Endothelial cell of umbilical vein (primary cell): ENCODE measurements at regions not wholly inside any gene's neighbourhood (a gene's known extent, or its start where the extent isn't known, plus 50 kb on each side); places are given as distances from the start of the nearest gene placed in this dataset.

Experiments used
- BruUV-seq: library from RNA; stranded (reverse); fragments of 400-500 nt; replicated peaks from 2 replicates; lab custom pipeline; 2021; lab: Mats Ljungman, UMichigan
- CTCF ChIA-PET: fragments of 300-600, 350-600 bp; sonication (Branson Sonifier 250); formaldehyde crosslinking; loops from one replicate; lab custom pipeline; 2021; ENCODE audit warnings: antibody characterized with exemption, inconsistent platforms; lab: Charles Lee
- POLR2A ChIA-PET: fragments of 300-600, 350-600 bp; sonication (Branson Sonifier 250); formaldehyde crosslinking; loops from one replicate; lab custom pipeline; 2021; ENCODE audit warnings: antibody characterized with exemption, inconsistent platforms; lab: Charles Lee
- DNase-seq: peaks from one replicate; pipeline ENCODE4 v3.0.0-alpha.2; 2011; ENCODE audit warnings: low read depth, low spot score
- FAIRE-seq: peaks from 2 replicates; lab custom pipeline; 2011; peaks lifted over from hg19 to GRCh38; lab: Jason Lieb, UNC
- H2AFZ ChIP-seq: 2 replicates; pipeline ENCODE4 v1.6.0; 2012; ENCODE audit warnings: low read depth, low read length, control low read depth, inconsistent platforms
- H3K27ac ChIP-seq: 2 replicates; pipeline ENCODE4 v1.5.1; 2011; ENCODE audit warnings: low read depth, mild to moderate bottlenecking, control low read depth, low read length, moderate library complexity; ENCODE audit not compliant: insufficient read depth
- H3K27me3 ChIP-seq, 2 experiments: 2 replicates each; pipeline versions ENCODE4 v1.6.0 to v1.6.1; 2011; ENCODE audit warnings: low read length in 2 of 2, mixed read lengths in 1 of 2; ENCODE audit not compliant: control insufficient read depth in 2 of 2, insufficient read depth in 2 of 2
- H3K36me3 ChIP-seq, 2 experiments: 2 replicates in 1 of 2; 3 replicates in 1 of 2; pipeline ENCODE4 v1.5.1; 2011; ENCODE audit warnings: low read length in 2 of 2, mild to moderate bottlenecking in 1 of 2, moderate library complexity in 1 of 2; ENCODE audit not compliant: control insufficient read depth in 2 of 2, insufficient read depth in 2 of 2; ENCODE audit errors: extremely low read depth in 1 of 2
- H3K4me1 ChIP-seq: 3 replicates; pipeline ENCODE4 v1.5.1; 2011; ENCODE audit warnings: mild to moderate bottlenecking, low read length; ENCODE audit not compliant: control insufficient read depth, insufficient read depth; ENCODE audit errors: extremely low read depth
- H3K4me2 ChIP-seq: 2 replicates; pipeline ENCODE4 v1.6.1; 2011; ENCODE audit warnings: low read length, control low read depth, mixed read lengths; ENCODE audit not compliant: insufficient read depth
- H3K4me3 ChIP-seq, 3 experiments: fragments of 200-600 bp in 1 of 3; sonication (generic), shearing (Covaris generic) in 1 of 3; replicated peaks in 1 of 3; 2 replicates each; pipeline ENCODE4 v1.5.1; 2011 to 2016; ENCODE audit warnings: control low read depth in 3 of 3, low read length in 3 of 3, mild to moderate bottlenecking in 2 of 3, inconsistent platforms in 1 of 3, low read depth in 1 of 3, moderate library complexity in 1 of 3; ENCODE audit not compliant: insufficient read depth in 1 of 3
- H3K79me2 ChIP-seq: 2 replicates; pipeline ENCODE4 v1.6.0; 2012; ENCODE audit warnings: low read length, inconsistent platforms; ENCODE audit not compliant: control insufficient read depth, insufficient read depth
- H3K9ac ChIP-seq: replicated peaks from 2 replicates; pipeline ENCODE3; 2011; ENCODE audit warnings: low read length, control low read depth; ENCODE audit not compliant: insufficient read depth; ENCODE audit errors: extremely low read depth
- H3K9me1 ChIP-seq: replicated peaks from 3 replicates; pipeline ENCODE4 v1.6.0; 2011; ENCODE audit warnings: mild to moderate bottlenecking, low read length; ENCODE audit not compliant: control insufficient read depth, insufficient read depth; ENCODE audit errors: extremely low read depth
- H3K9me3 ChIP-seq: replicated peaks from 2 replicates; pipeline ENCODE4 v1.5.1; 2012; ENCODE audit warnings: low read length, inconsistent platforms; ENCODE audit not compliant: control insufficient read depth, insufficient read depth
- H4K20me1 ChIP-seq: replicated peaks from 2 replicates; pipeline ENCODE3; 2011; ENCODE audit warnings: mild to moderate bottlenecking, low read length; ENCODE audit not compliant: control insufficient read depth, insufficient read depth; ENCODE audit errors: extremely low read depth
- EZH2 ChIP-seq: IDR thresholded peaks from 2 replicates; pipeline ENCODE4 v1.6.1; 2012; ENCODE audit warnings: borderline replicate concordance, low read depth, mild to moderate bottlenecking, moderate library complexity, low read length, inconsistent platforms; ENCODE audit not compliant: severe bottlenecking
- FOS ChIP-seq: IDR thresholded peaks from 2 replicates; pipeline ENCODE4 v1.6.1; 2011; ENCODE audit warnings: mild to moderate bottlenecking, low read length, moderate library complexity, borderline replicate concordance; ENCODE audit not compliant: insufficient read depth
- GATA2 ChIP-seq: IDR thresholded peaks from 2 replicates; pipeline ENCODE4 v1.7.0; 2011; ENCODE audit warnings: low read depth, mild to moderate bottlenecking, moderate library complexity, mixed read lengths, low read length; ENCODE audit not compliant: insufficient read length, insufficient read depth
- JUN ChIP-seq: IDR thresholded peaks from 2 replicates; pipeline ENCODE4 v1.6.1; 2011; ENCODE audit warnings: borderline replicate concordance, low read depth; ENCODE audit not compliant: insufficient read length, insufficient read depth
- MYC ChIP-seq: IDR thresholded peaks from one replicate; pipeline ENCODE4 v1.6.1; 2011; ENCODE audit warnings: mild to moderate bottlenecking, low read depth, low read length
- POLR2A ChIP-seq: IDR thresholded peaks from 2 replicates; pipeline ENCODE4 v1.6.1; 2012; ENCODE audit warnings: low read depth, mild to moderate bottlenecking, control low read depth, low read length
- POLR2AphosphoS5 ChIP-seq: IDR thresholded peaks from 2 replicates; pipeline ENCODE4 v1.6.1; 2012; ENCODE audit warnings: low read depth, mild to moderate bottlenecking, control low read depth, low read length, moderate library complexity; ENCODE audit not compliant: insufficient read depth
- dilution Hi-C: fragments of 300-500 bp; cut with MboI; formaldehyde crosslinking; loops from one replicate; pipeline ENCODE4 v1.15.0; 2019; ENCODE audit warnings: low sequenced_read_pairs; ENCODE audit not compliant: extremely low pct_ligation_motif_present
- intact Hi-C: fragments of 100-400 bp; cut with micrococcal nuclease; formaldehyde crosslinking; loops from one replicate; pipeline ENCODE4 v1.10.0; 2022
- TF ChIP-seq, protein P1 (sequence below): IDR thresholded peaks from 2 replicates; pipeline ENCODE4 v1.6.1; 2011; ENCODE audit not compliant: insufficient read depth, insufficient read length
- TF ChIP-seq, protein P2 (sequence below), 2 donors: IDR thresholded peaks; 1 replicate in 1 of 2; 2 replicates in 1 of 2; pipeline ENCODE4 v1.5.1; 2011; ENCODE audit warnings: low read length in 2 of 2, mild to moderate bottlenecking in 2 of 2, moderate library complexity in 2 of 2, control low read depth in 1 of 2, inconsistent platforms in 1 of 2, low read depth in 1 of 2; ENCODE audit not compliant: insufficient read depth in 1 of 2; ENCODE audit errors: extremely low read depth in 1 of 2

DNA sequence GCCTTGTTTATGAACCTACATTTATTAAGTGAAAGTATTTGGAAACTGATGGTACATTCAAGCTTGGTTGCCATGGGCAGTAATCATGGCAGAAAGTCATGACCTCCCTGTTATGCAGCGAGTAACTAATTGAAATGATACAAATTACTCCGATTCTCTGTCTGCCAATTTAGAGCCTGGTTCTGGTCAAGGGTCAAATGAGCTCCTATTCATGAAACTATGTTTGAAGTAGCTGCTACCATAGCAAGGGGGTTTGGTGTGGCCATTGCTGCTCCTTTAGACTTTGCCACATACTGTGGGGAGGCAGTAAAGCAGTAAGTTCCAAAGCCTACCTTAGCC is 187.2 kb upstream of the FOXD3 start:
- Histone ChIP-seq H3K4me3 (no peak overlapping the region), H3K4me2 (no peak overlapping the region), H2AFZ (no peak overlapping the region), H3K4me1 (no peaks in the 10 kb centered on the region), H3K9ac (no peak overlapping the region), H3K9me1 (no peaks in the 10 kb centered on the region), H3K36me3 (no peaks in the 10 kb centered on the region), H3K27me3 (peaks cover 1 to 12% of the 10 kb centered on the region in 2 experiments), H3K79me2 (no peaks in the 10 kb centered on the region), H4K20me1 (no peaks in the 10 kb centered on the region), H3K9me3 (no peaks in the 10 kb centered on the region), H3K27ac (no peak overlapping the region)
- BruUV-seq: no TSS peak
- DNase-seq: no peak
- POLR2A ChIA-PET: no interaction called here
- intact Hi-C loops: no loop called here
- FAIRE-seq: no peak
- no peak for TF ChIP-seq MYC
- no peak for TF ChIP-seq JUN
- no peak for TF ChIP-seq FOS
- TF ChIP-seq POLR2AphosphoS5: no peak
- no peak for TF ChIP-seq GATA2
- TF ChIP-seq, protein P1, sequence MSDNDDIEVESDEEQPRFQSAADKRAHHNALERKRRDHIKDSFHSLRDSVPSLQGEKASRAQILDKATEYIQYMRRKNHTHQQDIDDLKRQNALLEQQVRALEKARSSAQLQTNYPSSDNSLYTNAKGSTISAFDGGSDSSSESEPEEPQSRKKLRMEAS: no peak
- no peak for TF ChIP-seq POLR2A
- TF ChIP-seq, protein P2, sequence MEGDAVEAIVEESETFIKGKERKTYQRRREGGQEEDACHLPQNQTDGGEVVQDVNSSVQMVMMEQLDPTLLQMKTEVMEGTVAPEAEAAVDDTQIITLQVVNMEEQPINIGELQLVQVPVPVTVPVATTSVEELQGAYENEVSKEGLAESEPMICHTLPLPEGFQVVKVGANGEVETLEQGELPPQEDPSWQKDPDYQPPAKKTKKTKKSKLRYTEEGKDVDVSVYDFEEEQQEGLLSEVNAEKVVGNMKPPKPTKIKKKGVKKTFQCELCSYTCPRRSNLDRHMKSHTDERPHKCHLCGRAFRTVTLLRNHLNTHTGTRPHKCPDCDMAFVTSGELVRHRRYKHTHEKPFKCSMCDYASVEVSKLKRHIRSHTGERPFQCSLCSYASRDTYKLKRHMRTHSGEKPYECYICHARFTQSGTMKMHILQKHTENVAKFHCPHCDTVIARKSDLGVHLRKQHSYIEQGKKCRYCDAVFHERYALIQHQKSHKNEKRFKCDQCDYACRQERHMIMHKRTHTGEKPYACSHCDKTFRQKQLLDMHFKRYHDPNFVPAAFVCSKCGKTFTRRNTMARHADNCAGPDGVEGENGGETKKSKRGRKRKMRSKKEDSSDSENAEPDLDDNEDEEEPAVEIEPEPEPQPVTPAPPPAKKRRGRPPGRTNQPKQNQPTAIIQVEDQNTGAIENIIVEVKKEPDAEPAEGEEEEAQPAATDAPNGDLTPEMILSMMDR (IDR thresholded peaks at IDR 0.05; ENCODE audit: extremely low read depth in 1 of 2, insufficient read depth in 1 of 2, low read depth in 1 of 2, low read length in 2 of 2): no peak
- TF ChIP-seq EZH2: no peak
- dilution Hi-C loops: no loop called here
- CTCF ChIA-PET: interaction anchor here (1.2 to 5.0 kb wide), 3 partner anchors 14 to 294 kb away, joined by 3 to 28 read pairs (median 4); no protein-coding TSS in a partner anchor
